HCT116 (cell line): ENCODE measurements at regions not wholly inside any gene's neighbourhood (a gene's known extent, or its start where the extent isn't known, plus 50 kb on each side); places are given as distances from the start of the nearest gene placed in this dataset.

Experiments used
- CEBPB ChIP-seq: IDR thresholded peaks from 2 replicates; pipeline ENCODE4 v1.6.1; 2012; ENCODE audit warnings: low read depth
- CTCF ChIP-seq, 3 experiments: fragments of 200-600 bp in 1 of 3; sonication (generic) in 1 of 3; IDR thresholded peaks in 2 of 3; conservative IDR thresholded peaks in 1 of 3; 2 replicates each; pipeline ENCODE4 v1.5.1; 2012 to 2017; ENCODE audit warnings: low read depth in 2 of 3, low read length in 2 of 3, antibody characterized with exemption in 1 of 3, borderline replicate concordance in 1 of 3, control low read depth in 1 of 3, mild to moderate bottlenecking in 1 of 3, mixed read lengths in 1 of 3, mixed run types in 1 of 3, moderate library complexity in 1 of 3; ENCODE audit not compliant: insufficient read depth in 1 of 3
- EGR1 ChIP-seq: IDR thresholded peaks from 2 replicates; pipeline ENCODE4 v1.6.1; 2012; ENCODE audit warnings: low read depth
- ELF1 ChIP-seq: IDR thresholded peaks from 2 replicates; pipeline ENCODE4 v1.6.1; 2012; ENCODE audit warnings: low read depth, borderline replicate concordance
- EZH2phosphoT487 ChIP-seq: fragments of 200-600 bp; IDR thresholded peaks from 2 replicates; pipeline ENCODE4 v1.6.1; 2018; ENCODE audit warnings: antibody characterized with exemption, borderline replicate concordance
- JUND ChIP-seq: IDR thresholded peaks from 2 replicates; pipeline ENCODE4 v1.6.1; 2012
- MAX ChIP-seq: IDR thresholded peaks from 2 replicates; pipeline ENCODE4 v1.6.1; 2012
- POLR2A ChIP-seq: IDR thresholded peaks from 2 replicates; pipeline ENCODE4 v1.7.0; 2011; ENCODE audit warnings: borderline replicate concordance; ENCODE audit not compliant: insufficient read depth, insufficient read length; ENCODE audit errors: extremely low read depth
- POLR2AphosphoS5 ChIP-seq: IDR thresholded peaks from 2 replicates; pipeline ENCODE4 v1.6.1; 2011; ENCODE audit warnings: mild to moderate bottlenecking, low read depth, low read length, moderate library complexity
- RAD21 ChIP-seq: IDR thresholded peaks from 2 replicates; pipeline ENCODE4 v1.6.1; 2012; ENCODE audit warnings: low read depth, mild to moderate bottlenecking
- SIN3A ChIP-seq: IDR thresholded peaks from 2 replicates; pipeline ENCODE4 v1.6.1; 2012; ENCODE audit warnings: low read depth
- SRF ChIP-seq: IDR thresholded peaks from 2 replicates; pipeline ENCODE4 v1.6.1; 2012; ENCODE audit warnings: low read depth
- YY1 ChIP-seq: IDR thresholded peaks from 2 replicates; pipeline ENCODE4 v1.6.1; 2011; ENCODE audit warnings: low read length, low read depth, moderate library complexity, mild to moderate bottlenecking; ENCODE audit not compliant: insufficient replicate concordance; ENCODE audit errors: extremely low read depth
- ZNF274 ChIP-seq: fragments of 200-500 bp; sonication (Bioruptor generic); IDR thresholded peaks from 2 replicates; pipeline ENCODE4 v1.6.1; 2014; ENCODE audit warnings: mild to moderate bottlenecking, low read depth, low read length, inconsistent platforms

- TF ChIP-seq POLR2AphosphoS5 (no peak), MAX (no peak), CTCF (IDR thresholded peaks at IDR 0.05 in 2 of 3, conservative IDR thresholded peaks at IDR 0.05 in 1 of 3; ENCODE audit: borderline replicate concordance in 1 of 3, insufficient read depth in 1 of 3, low read depth in 2 of 3, low read length in 2 of 3) (no peak), SIN3A (no peak), RAD21 (no peak), CEBPB (no peak), EGR1 (no peak), EZH2phosphoT487 (no peak), POLR2A (no peak), ELF1 (no peak), SRF (no peak), YY1 (no peak), JUND (no peak), ZNF274 (no peak)
These were observed 101.1 kb upstream of the SPON1 start for GRCh38 chr11:13861411-13861810.
